Sigmoid colon (tissue), 3 donors: ENCODE measurements at regions not wholly inside any gene's neighbourhood (a gene's known extent, or its start where the extent isn't known, plus 50 kb on each side); places are given as distances from the start of the nearest gene placed in this dataset.

ENCODE experiments used
- CTCF ChIP-seq, 4 experiments: fragments of 450-650 bp in 3 of 4; fragments of 200-600 bp in 1 of 4; IDR thresholded peaks; one replicate each; pipeline ENCODE4 v1.5.1; 2016 to 2019; ENCODE audit warnings: antibody characterized with exemption in 4 of 4, mild to moderate bottlenecking in 3 of 4, moderate library complexity in 2 of 4
- POLR2A ChIP-seq, 2 donors: fragments of 450-650 bp; IDR thresholded peaks; one replicate each; pipeline ENCODE4 v1.6.1; 2016; ENCODE audit warnings: antibody characterized with exemption in 2 of 2, mild to moderate bottlenecking in 2 of 2, moderate library complexity in 2 of 2

- TF ChIP-seq CTCF (IDR thresholded peaks at IDR 0.05), result no peak
- no peak for TF ChIP-seq POLR2A (IDR thresholded peaks at IDR 0.05)
These were observed 274.5 kb downstream of the S1PR1 start for GRCh38 chr1:101511202-101511891.
